GM04504 (cell line): ENCODE measurements at regions not wholly inside any gene's neighbourhood (a gene's known extent, or its start where the extent isn't known, plus 50 kb on each side); places are given as distances from the start of the nearest gene placed in this dataset.
"Not testable (repeated sequence)": the region's sequence is repeated elsewhere in the genome, so short reads cannot be mapped to it uniquely, and the experiment has no call there.

ENCODE experiments used
- DNase-seq: peaks from one replicate; pipeline ENCODE4 v3.0.0-alpha.2; 2012; ENCODE audit warnings: low read depth

DNA sequence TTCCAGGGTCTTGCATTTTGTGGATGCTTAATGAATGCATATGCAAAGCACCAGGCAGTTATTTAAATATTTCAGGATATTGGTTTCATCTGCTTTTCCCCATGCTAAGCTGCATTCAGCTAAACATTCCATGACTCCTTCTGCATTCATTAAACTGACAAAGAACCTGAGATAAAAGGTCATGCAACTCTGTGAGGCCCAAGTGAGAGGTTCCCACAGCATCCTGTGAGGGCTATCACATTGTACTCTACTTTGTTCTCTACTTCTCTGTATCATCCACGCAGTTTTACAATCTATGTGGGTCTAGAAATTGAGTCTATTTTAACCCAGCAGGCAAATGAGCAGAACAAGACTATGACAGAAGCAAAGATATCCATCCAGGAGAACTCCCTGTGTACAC lies 86.4 kb upstream of the PRSS16 start:
- no peak for DNase-seq

DNA sequence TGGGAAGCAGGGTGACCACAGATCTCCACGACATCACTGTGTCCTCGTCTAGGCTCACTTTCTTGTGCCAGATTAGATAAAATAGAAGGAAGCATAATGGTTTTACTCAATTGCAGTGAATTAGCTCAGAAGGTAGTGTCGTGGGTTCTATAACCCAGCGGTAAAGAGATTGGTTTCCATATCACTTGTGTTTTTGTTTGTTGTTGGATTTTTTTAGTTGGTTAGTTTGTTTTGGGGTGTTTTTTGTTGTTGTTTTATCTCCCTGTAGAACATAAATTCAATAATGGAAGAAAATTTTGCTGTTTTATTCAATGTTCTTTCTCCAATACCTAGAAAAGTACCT lies 85.9 kb upstream of the PRSS16 start:
- no peak for DNase-seq

DNA sequence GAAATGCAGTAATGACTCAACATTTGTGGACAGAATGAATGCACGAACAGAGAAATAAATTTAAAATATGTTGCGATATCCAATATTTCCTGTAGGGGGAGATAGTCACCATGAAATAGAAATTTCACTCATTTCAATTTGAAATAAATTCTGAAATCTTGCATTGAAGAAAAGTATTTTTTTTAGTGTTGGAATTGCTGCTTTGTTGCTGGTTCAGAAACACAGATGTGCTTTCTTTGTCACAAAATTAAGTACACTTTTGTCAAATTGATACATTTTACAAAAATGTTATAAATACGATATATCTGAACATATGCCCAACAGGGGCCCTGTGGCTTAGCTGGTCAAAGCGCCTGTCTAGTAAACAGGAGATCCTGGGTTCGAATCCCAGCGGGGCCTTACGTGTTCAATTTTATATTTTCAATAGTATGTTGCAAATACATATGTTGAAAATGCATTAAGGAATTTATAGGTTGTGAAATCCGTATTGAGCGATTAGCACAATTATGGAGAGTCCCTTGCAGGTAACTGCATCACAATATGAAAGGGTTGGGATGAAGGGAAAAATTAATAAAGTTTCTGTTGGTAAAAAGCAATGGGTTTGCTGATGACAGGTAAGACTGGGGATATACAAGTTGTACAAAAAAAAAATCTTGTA lies 85.4 kb upstream of the PRSS16 start:
- no peak for DNase-seq

DNA sequence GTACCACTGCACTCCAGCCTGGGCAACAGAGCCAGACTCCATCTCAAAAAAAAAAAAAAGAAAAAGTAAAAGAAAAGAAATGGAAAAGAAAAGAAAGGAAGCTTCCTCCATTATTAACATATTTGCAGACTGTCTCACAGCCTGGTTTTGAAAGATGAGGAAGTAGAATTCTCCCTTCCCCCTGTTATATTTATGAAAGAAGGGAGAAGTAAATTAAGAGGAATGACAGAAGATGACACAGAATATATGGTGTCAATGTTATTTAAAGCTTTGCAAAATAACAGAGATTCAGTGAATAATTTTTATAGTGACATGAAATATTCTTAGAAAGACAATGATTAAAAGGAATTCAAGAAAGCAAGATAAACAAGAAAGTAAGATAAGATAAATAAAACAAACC lies 83.7 kb upstream of the PRSS16 start:
- no peak for DNase-seq

DNA sequence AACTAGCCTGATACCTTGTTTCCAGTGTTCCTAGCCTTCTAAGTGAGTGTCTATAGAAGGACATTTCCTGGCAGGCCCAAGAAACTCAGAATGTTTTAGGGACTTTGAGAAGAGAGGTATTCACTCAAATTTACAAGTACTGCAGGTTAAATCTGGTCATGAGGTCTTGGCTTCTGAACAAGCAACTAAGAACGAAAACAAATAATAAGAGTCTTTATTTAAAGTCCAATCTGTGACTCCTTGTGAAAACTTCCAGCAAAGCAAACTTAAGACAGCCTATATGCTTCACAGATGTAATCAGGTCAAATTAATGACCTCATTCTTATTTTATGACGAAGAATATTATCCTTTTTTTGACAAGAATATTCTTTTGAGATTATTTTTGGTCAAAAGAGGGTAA lies 79.4 kb upstream of the PRSS16 start:
- no peak for DNase-seq

DNA sequence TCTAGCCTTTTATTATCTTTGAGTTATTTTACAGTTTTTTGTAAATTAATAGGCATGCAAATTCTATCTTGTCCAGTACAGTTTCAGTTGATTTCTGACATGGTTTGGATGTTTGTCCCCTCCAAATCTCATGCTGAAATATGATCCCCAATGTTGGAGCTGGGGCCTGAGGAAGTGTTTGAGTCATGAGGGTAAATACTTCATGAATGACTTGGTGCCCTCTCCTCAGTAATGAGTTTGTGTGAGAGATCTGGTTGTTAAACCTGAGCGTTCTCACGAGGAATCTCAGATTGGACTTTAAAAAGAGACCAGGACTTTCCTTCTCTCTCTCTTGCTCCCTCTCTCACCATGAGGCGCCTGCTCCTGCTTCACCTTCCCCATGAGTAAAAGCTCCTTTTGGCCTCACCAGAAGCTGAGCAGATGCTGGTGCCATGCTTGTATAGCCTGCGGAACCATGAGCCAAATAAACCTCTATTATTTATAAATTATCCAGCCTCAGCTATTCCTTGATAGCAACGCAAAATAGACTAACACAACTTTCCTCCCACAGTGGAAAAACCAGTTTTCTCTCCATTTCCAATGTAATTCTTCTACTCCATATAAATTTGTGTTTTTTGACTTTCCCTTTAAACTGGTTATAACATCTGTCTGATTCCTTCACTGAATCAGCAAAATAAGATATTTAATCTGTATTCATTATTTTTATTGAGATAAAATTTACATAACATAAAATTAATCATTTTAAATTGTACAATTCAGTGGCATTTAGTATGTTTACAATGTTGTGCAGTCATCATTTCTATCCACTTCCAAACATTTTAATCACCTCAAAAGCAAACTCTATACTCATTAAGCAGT lies 78.7 kb upstream of the PRSS16 start:
- no peak for DNase-seq

DNA sequence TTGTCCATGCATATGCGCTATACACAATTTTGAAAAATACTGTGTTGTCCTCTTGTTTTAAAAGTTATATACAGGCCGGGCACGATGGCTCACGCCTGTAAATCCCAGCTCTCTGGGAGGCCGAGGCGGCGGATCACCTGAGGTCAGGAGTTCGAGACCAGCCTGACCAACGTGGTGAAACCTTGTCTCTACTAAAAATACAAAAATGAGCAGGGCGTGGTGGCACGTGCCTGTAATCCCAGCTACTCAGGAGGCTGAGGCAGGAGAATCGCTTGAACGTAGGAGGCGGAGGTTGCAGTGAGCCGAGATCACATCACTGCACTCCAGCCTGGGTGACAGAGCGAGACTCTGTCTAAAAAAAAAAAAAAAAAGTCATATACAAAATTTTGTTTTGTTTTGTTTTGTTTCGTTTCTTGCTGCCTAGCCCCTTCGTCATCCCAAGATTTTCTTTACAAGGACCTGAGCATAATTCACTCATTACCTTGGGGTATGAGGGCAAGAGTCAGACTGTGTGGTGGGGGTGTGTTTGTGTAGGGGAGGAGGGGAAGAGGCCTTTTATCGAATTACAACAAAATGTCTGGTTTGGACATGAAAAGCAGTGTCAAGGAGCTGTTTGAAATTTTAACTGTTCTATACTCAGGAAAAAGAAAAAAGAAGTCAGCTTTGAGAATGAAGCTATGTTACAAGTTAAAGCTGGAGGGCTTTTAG lies 74.8 kb upstream of the PRSS16 start:
- DNase-seq = not testable (repeated sequence)

DNA sequence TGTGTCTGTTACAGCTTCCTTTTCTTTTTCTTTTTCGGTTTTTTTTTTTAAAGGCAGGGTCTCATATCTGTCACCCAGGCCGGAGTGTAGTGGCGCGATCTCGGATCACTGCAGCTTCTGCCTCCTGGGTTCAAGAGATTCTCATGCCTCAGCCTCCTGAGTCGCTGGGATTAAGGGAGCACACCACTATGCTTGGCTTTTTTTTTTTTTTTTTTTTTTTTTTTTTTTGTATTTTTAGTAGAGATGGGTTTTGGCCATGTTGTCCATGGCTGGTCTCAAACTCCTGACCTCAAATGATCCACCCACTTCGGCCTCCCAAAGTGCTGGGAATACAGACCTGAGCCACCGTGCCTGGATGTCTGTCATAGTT lies 74.3 kb upstream of the PRSS16 start:
- DNase-seq = not testable (repeated sequence)

DNA sequence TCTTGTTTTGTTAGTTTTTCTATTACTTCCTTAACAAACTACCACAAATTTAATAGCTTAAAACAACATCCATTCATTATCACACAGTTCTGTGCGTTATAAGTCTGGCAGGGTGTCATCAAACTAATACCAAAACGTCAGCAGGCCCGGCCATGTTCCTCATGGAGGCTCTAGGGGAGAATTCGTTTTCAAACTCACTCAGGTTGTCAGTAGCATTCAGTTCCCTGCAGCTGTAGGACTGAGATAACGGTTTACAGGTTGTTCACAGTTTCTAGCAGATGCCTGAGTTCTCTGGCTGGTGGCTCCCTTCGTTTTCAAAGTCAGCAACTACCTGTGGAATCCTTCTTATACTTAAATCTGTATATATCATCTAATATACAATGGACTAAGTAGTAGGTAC lies 72.5 kb upstream of the PRSS16 start:
- DNase-seq = no peak

DNA sequence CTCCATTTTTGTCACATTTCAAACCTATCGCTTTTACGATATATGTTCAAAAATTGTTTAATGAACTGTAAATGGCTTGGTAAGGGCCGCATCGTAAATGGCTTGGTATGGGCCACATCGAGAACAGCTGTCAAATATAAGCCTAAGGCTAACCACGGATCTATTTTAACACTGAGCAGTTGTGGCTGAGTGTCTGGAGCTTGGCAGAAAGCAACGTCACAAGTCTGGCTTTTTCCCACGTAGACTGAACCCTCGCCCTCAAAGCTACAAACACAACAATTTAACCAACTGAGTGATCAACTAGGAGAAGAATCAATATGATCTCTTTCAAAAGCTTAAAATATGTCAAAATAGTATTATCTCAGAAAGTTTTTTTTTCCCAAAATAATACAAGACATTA lies 71.4 kb upstream of the PRSS16 start:
- no peak for DNase-seq

DNA sequence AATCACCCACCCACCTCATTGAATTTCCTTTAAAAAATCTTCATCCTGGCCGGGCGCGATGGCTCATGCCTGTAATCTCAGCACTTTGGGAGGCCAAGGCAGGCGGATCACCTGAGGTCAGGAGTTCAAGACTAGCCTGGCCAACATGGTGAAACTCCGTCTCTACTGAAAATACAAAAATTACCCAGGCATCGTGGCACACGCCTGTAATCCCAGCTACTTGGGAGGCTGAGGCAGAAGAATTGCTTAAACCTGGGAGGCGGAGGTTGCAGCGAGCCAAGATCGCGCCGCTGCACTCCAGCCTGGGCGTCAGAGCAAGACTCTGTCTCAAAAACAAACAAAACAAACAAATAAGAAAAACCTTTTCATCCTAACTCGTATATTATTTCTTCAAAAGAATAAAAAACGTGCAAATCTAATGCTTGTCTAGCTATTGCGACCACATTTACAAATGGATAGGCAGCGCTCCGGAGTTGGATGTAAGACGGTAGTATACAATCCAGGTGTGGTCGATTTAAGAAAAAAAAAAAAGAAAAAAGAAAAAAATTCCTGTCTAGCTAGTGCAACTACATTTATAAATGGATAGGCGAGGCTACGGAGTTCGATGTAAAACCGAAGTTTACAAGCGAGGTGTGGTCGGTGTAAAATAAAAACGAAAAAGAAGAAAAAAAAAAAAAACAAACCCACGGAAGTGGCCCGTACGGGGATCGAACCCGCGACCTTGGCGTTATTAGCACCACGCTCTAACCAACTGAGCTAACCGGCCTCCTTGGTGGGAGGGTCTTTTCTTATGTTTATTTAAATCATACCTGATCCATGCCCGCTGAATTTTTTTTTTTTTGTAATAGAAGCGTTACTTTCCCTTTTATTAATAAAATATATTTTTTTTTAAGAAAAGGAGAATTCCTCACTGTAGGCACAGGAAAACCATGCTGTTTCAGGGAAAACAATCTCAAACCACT lies 70.7 kb upstream of the PRSS16 start:
- DNase-seq = no peak

DNA sequence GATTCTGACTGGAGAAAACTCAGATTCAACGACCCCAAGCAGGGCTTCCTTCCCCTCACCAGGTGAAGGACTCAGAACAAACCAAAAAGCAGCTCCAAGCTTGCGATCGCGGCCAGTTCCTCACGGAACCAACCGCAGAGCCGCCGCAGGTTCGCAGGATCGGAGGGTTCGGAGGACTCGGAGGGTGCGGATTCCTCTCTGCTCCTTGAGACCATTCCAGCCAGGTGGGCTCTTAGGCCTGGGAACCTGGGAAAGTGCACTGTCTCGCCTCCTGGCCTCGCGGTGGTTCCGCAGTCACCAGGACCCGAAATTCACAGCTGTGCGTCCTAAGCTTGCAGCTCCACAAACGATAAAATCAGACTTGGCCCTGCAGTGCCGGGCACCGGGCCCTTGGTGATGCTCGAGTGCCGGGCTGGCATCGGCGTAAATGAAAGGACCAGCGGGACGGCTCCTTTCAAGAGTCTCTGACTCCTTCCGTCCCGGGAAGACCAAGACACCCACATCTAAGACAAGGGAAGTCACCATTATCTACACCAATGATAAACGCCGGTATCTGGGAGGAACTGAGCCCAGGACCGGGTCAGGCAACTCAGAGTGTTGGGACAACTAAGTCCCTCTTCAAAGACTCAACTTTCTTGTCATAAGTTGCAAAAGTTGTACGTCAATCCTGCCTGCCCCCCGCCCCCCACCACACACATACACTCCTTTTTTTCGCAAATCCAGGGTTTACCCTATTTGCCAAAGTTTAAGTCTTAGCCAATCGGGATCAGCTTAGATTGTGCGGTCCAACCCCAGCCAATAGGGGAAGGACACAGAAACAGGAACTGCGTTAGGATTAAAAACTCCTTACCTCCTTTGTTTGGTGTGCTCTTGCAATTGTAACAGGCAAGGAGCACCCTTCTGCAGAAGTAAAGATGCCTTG lies 69.8 kb upstream of the PRSS16 start:
- DNase-seq = peak; percentile 59

DNA sequence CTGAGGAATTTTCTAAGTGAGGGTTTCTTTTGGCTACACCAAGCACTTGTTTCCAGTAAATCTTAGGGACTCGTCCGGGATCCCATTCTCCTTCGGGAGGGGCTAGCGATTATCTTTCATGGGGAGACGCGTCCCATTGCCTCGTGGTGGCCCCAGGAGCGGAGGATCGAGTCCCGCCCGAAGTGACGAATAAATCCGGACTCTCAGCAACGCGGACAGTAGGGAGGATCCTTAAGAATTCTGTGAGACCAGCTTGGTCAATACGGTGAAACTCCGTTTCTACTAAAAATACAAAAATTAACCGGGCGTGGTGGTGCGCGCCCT lies 69.1 kb upstream of the PRSS16 start:
- DNase-seq = no peak

DNA sequence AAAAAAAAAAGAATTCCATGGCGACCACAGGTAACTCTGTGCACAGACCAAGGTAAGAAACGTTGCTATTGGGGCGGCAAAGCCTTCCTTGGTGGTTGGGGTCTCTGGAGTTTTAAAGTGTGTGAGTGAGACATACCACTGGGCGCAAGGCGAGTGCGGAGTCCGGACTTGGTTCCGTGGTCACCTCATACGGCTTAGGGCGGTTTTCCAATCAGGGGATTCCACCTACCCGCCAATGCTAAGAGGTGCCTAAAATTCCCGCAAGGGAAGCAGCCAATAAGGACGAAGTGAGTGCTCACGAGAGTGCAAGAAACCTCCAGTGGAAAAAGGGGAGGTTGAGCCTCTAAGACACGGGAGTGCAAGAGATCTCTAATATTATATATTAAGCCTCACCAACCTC lies 68.6 kb upstream of the PRSS16 start:
- DNase-seq = no peak

DNA sequence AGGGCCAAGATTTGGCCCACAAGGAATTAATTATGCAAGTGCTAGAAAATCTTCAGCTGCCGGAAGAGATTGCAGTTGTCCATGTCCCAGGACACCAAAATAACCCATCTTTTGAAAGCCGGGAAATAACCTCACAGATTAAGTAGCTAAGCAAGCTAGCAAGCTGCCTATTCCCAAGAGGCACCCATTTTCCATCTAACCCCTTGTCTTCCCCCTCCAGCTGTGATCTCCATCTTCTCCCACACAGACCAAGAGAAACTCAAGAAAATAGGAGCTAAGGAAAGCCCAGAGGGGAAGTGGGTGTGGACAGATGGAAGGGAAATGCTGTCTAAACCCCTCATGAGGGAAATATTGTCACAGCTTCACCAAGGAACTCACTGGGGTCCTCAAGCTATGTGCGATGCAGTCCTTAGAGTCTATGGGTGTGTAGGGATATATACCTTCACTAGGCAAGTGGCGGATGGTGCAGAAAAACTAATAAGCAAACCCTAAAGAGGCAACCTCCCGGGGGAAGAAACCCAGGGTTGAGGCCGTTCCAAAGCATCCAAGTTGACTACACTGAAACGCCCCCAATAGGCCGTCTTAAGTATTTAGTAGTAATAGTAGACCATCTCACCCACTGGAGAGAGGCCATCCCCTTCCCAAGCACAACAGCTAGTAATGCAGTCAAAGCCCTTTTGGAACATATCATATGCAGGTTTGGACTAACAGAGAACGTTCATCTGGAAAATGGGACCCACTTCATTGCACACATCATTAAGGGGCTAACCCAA lies 64.3 kb upstream of the PRSS16 start:
- DNase-seq = no peak

DNA sequence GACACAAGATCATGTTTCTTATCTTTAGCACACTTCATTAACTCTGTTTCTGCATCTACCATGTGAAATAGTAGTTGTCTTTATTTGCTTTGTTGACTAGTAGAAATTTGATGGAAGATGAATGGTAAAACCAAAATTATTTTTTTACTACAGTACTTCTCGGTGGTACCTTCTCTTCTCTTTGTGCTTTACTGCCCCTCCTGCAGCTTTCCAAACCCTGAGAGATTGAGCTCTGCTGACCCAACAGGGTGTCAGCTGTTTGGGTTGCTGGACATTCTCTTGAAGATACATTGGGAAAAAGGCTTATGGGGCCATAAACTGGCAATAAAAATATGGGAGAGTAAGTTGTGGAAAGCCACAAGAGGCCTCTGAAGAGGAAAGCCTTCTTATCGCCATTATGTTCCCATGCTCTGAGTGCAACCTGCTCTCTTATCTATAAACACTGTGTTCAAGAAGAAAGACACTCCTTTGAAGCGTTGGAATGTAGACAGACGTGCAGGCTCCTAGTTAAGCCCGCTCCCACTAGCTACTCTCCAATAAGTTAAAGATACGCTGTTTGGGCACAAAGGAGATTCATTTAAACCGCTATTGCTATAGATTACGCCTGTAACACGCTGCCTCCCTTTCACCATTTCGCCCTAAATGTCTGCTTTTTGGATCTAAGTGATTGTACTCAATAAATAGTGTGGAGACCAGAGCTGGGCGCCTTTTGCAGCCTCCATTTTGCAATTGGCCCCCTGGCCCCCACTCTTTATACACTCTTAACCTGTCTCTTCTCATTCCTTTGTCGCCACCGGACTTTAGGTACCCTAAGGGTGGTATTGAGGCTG lies 60.1 kb upstream of the PRSS16 start:
- no peak for DNase-seq

DNA sequence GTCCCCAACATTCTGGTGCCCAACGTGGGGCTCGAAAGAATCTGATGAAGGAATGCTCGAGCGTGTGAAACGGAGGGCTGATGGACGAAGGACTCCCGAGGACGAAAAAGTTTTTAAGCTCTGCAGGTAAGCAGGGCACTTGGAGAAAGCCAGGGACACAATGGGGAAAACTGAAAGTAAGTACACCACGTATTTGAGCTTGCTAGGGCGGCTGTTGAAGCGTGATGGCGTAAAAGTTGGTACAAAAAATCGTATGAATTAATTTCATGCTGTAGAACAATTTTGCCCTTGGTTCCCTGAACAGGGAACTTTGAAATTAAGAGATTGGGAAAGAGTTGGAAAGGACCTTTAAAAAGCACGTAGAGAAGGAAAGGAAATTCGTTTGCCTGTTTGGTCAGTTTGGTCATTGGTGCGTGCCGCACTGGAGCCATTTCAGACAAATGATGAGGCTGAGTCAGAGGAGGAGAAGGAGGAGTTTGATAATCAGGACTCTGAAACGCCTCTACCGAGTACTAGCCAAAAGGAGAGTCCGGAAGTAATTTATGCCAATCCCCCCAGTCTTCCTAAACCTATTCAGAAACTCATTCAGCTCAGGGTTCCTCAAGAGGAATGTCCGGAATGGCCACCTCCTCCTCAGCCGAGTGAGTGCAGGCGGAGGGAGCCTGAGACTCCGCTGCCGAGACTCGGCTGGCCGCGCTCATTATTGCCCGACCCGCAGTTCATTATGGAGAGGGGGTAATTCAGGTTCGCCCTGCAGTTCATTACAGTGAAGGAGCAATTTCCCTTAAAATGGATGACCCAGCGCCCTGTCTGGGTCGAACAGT lies 59.2 kb upstream of the PRSS16 start:
- DNase-seq = peak; percentile 51

DNA sequence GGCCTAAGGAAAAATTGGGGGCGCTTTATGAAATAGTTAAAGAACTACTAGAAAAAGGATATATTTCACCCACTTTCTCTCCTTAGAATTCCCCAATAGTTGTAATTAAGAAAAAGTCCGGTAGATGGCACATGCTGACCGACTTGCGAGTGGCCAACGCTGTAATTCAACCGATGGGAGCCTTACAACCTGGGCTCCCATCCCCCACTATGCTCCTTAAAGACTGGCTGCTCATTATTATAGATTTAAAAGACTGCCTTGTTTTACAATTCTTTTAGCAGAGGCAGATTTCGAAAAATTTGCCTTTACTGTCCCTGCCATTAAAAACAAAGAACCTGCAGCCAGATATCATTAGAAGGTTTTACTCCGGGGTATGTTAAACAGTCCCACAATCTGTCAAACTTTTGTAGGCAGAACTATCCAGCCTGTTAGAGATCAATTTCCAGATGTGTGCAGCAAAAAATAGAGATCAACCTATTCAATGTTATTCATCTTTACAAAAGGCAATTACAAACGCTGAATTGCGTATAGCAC lies 58.5 kb upstream of the PRSS16 start:
- peak; percentile 53 for DNase-seq
